ENCODE measurements at regions not wholly inside any gene's neighbourhood (a gene's known extent, or its start where the extent isn't known, plus 50 kb on each side); places are given as distances from the start of the nearest gene placed in this dataset.
"Not testable (repeated sequence)": the region's sequence is repeated elsewhere in the genome, so short reads cannot be mapped to it uniquely, and the experiment has no call there.

- no peak for DNase-seq
- Histone ChIP-seq H3K27me3 (no peaks in the 10 kb centered on the region), H3K4me3 (no peak overlapping the region), H3K4me1 (no peaks in the 10 kb centered on the region), H3K9me3 (no peaks in the 10 kb centered on the region), H3K36me3 (replicated peaks in 1 of 2; ENCODE audit: insufficient read depth in 1 of 2, low read depth in 2 of 2) (no peaks in the 10 kb centered on the region), H3K27ac (no peak overlapping the region)
- no peak for ATAC-seq
- intact Hi-C loops (cut with DNase I) = no loop called here
- WGBS, 2 donors = 64 to 69% methylated on average over 10 of the region's 10 CpGs
- no peak for TF ChIP-seq CTCF (IDR thresholded peaks at IDR 0.05)
- no peak for TF ChIP-seq POLR2A (IDR thresholded peaks at IDR 0.05)
These were observed 156.9 kb downstream of the MEX3B start for GRCh38 chr15:81888748-81889484.

- H3K36me3 ChIP-seq (replicated peaks in 1 of 2; ENCODE audit: insufficient read depth in 1 of 2, low read depth in 2 of 2) = no peaks in the 10 kb centered on the region
- intact Hi-C loops (cut with DNase I) = no loop called here
- DNase-seq = no peak
- no peak overlapping the region for H3K4me3 ChIP-seq
- ATAC-seq = no peak
- 71 to 84% methylated on average over 2 of the region's 2 CpGs for WGBS, 2 donors
- no peaks in the 10 kb centered on the region for H3K9me3 ChIP-seq
- H3K4me1 ChIP-seq = no peaks in the 10 kb centered on the region
- H3K27me3 ChIP-seq = no peaks in the 10 kb centered on the region
- TF ChIP-seq CTCF (IDR thresholded peaks at IDR 0.05) = no peak
- TF ChIP-seq POLR2A (IDR thresholded peaks at IDR 0.05) = no peak
- no peak overlapping the region for H3K27ac ChIP-seq
These were observed 157.9 kb downstream of the MEX3B start for GRCh38 chr15:81887912-81888311.

GRCh38 chr15:81887188-81887587 is 158.6 kb downstream of the MEX3B start:
- H3K4me1 ChIP-seq; H3K27me3 ChIP-seq; ATAC-seq; H3K9me3 ChIP-seq; DNase-seq; H3K27ac ChIP-seq; H3K36me3 ChIP-seq (replicated peaks in 1 of 2; ENCODE audit: insufficient read depth in 1 of 2, low read depth in 2 of 2); H3K4me3 ChIP-seq; intact Hi-C loops (cut with DNase I): not testable (repeated sequence)

DNA sequence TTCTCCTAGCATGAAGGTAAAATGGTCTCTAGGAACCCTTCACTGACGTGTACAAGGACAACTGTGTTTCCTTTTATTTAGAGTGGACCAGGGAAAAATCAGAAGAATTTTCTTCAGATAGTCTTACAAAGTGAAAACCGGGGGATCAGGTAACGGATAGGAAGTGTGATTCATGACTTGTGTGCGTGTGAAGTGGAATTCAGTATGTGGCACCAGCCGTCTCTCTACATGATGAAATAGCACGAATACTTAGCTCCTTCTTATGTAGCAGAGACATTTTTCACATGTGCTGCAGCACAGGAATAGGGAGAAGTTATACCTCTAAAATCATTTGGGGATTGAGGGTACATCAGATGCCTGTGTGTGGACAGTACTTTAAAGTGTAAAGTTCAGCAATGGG is 159.2 kb downstream of the MEX3B start:
- 67 to 74% methylated on average over 6 of the region's 6 CpGs for WGBS, 2 donors
- DNase-seq (no peak), ATAC-seq (no peak)
- H3K4me1 ChIP-seq = no peaks in the 10 kb centered on the region
- no peak overlapping the region for H3K4me3 ChIP-seq
- TF ChIP-seq CTCF (IDR thresholded peaks at IDR 0.05) (no peak), POLR2A (IDR thresholded peaks at IDR 0.05) (no peak)
- no peaks in the 10 kb centered on the region for H3K36me3 ChIP-seq (replicated peaks in 1 of 2; ENCODE audit: insufficient read depth in 1 of 2, low read depth in 2 of 2)
- no peaks in the 10 kb centered on the region for H3K27me3 ChIP-seq
- H3K9me3 ChIP-seq = no peaks in the 10 kb centered on the region
- no peak overlapping the region for H3K27ac ChIP-seq
- intact Hi-C loops (cut with DNase I) = no loop called here

GRCh38 chr15:81886080-81886479 is 159.7 kb downstream of the MEX3B start:
- Histone ChIP-seq H3K4me1 (no peaks in the 10 kb centered on the region), H3K27ac (no peak overlapping the region), H3K36me3 (replicated peaks in 1 of 2; ENCODE audit: insufficient read depth in 1 of 2, low read depth in 2 of 2) (no peaks in the 10 kb centered on the region), H3K27me3 (no peaks in the 10 kb centered on the region), H3K4me3 (no peak overlapping the region), H3K9me3 (no peaks in the 10 kb centered on the region)
- WGBS, 2 donors = 54 to 64% methylated on average over 2 of the region's 2 CpGs
- no peak for ATAC-seq
- no peak for DNase-seq
- intact Hi-C loops (cut with DNase I) = no loop called here
- no peak for TF ChIP-seq POLR2A (IDR thresholded peaks at IDR 0.05)
- TF ChIP-seq CTCF (IDR thresholded peaks at IDR 0.05) = no peak
